RPMI8226 (cell line): ENCODE measurements at regions not wholly inside any gene's neighbourhood (a gene's known extent, or its start where the extent isn't known, plus 50 kb on each side); places are given as distances from the start of the nearest gene placed in this dataset.

Experiments
- DNase-seq: peaks from one replicate; pipeline ENCODE4 v3.0.0-alpha.2; 2015

GRCh38 chr10:130434446-130435385 is 298.5 kb downstream of the GLRX3 start:
- DNase-seq, result no peak

GRCh38 chr10:130435961-130436360 is 299.8 kb downstream of the GLRX3 start:
- no peak for DNase-seq

GRCh38 chr10:130438861-130439260 is 302.7 kb downstream of the GLRX3 start:
- DNase-seq, result no peak

GRCh38 chr10:130439766-130440165 is 303.6 kb downstream of the GLRX3 start:
- no peak for DNase-seq

- no peak for DNase-seq
Measured at GRCh38 chr10:130440494-130440893, 304.3 kb downstream of the GLRX3 start.

GRCh38 chr10:130440971-130441370 is 304.8 kb downstream of the GLRX3 start:
- DNase-seq, result no peak

GRCh38 chr10:130443066-130443465 is 306.9 kb downstream of the GLRX3 start:
- DNase-seq, result no peak

GRCh38 chr10:130453036-130453720 is 317.0 kb downstream of the GLRX3 start:
- no peak for DNase-seq

GRCh38 chr10:130453721-130454542 is 317.7 kb downstream of the GLRX3 start:
- DNase-seq, result no peak

GRCh38 chr10:130454543-130455000 is 318.4 kb downstream of the GLRX3 start:
- DNase-seq, result no peak

GRCh38 chr10:130455111-130455695 is 319.0 kb downstream of the GLRX3 start:
- no peak for DNase-seq

- DNase-seq, result no peak
Measured at GRCh38 chr10:130455791-130456190, 319.6 kb downstream of the GLRX3 start.

- DNase-seq, result no peak
Measured at GRCh38 chr10:130456616-130457015, 320.4 kb downstream of the GLRX3 start.

- no peak for DNase-seq
Measured at GRCh38 chr10:130458509-130458908, 322.3 kb downstream of the GLRX3 start.

GRCh38 chr10:130459011-130459410 is 322.8 kb downstream of the GLRX3 start:
- DNase-seq, result no peak

GRCh38 chr10:130459851-130460490 is 323.8 kb downstream of the GLRX3 start:
- DNase-seq, result no peak

GRCh38 chr10:130461631-130462030 is 325.4 kb downstream of the GLRX3 start:
- DNase-seq, result no peak

GRCh38 chr10:130463104-130463875 is 327.1 kb downstream of the GLRX3 start:
- no peak for DNase-seq

GRCh38 chr10:130463876-130464364 is 327.7 kb downstream of the GLRX3 start:
- DNase-seq, result peak; percentile 23

GRCh38 chr10:130464426-130464825 is 328.2 kb downstream of the GLRX3 start:
- DNase-seq, result no peak
